ENCODE measurements at regions not wholly inside any gene's neighbourhood (a gene's known extent, or its start where the extent isn't known, plus 50 kb on each side); places are given as distances from the start of the nearest gene placed in this dataset.
A peak's percentile ranks its signal among the peaks of the same experiment; 100 is the strongest.

DNA sequence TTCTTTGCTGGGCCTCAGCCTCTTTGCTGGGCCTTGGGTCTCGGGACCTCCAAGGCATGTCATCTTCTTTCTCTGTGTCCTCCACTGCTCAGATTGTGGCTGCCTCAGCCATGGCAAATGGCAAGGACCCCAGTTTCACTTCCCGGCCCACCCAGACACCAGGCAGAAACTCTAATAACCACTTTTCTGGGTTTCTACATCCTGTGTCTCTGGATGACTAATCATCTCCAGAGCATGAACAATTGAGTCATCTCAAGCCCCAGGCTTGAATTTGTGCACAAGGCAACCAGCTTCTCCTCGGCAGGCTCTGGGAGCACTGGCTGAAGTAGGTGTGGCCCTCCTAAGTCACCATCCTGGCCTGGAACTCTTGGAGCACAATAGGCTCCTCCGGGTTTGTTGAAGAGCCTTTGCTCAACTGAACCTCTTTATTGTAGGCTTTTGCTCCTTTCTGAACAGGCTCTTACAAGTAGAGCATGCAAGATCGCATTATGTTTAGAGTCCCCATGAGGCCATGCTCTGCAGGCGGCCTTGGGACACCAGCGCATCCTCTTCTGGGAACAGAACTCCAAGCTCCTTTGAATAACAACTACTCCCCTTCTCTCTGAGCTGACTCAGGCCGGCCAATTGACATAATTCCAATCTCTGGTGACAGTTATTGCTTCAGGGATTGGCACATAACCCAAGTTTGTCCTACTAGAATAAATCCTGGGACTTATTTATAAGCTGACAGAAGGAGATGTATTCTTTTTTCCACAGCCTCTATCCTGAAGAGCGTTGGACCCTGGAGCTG lies 218.1 kb downstream of the WDR11 start:
- no peak overlapping the region for H3K9ac ChIP-seq (ENCODE audit: low read length)
- H3K36me3 ChIP-seq (ENCODE audit: control insufficient read depth, insufficient read depth, low read length): no peaks in the 10 kb centered on the region
- peak overlapping the region; percentile 65 for H3K27ac ChIP-seq (ENCODE audit: low read depth, low read length)
- H3K4me3 ChIP-seq (ENCODE audit: low read length): no peak overlapping the region
- no peaks in the 10 kb centered on the region for H3K27me3 ChIP-seq (ENCODE audit: control insufficient read depth, insufficient read depth, low read length)
- H3K4me1 ChIP-seq (ENCODE audit: control insufficient read depth, insufficient read depth, low read length): peaks cover 25% of the 10 kb centered on the region

DNA sequence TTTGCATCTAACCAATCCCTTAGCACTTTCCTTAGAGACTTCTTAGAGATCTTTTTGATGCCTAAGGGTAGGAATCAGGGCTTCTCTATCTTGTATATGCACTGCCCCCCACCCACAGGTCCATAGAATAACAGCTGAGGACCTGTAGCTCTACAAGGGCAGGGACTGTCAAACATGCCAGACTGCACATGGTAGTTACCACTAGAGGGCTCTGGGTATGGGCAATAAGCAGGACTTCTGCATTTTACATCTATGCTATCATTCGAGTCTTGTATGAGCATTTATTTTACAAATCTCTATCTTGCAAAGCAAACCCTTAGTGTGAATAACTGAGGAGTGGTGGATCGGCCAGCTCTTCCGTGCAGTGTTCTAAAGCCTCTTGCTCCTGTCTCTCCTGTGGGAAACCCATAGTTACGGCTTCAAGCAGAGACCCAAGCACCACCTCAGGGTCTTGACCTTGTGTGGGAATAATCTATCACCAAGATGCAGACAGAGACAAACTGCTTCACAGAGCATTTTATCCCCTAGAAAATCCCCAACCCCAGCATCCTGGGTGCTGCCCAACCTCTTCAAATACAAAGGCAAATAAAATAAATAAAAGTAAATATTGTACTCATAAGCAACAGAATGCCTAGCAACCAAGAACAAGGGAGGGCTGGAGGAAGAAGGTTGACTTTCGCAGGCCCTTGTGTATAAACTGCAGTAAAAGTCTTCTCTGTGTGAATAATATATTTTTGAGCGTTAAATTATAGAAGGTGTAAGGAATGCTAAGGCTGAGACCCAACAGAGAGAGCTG lies 219.3 kb downstream of the WDR11 start:
- Histone ChIP-seq H3K36me3 (ENCODE audit: control insufficient read depth, insufficient read depth, low read length) (no peaks in the 10 kb centered on the region), H3K4me1 (ENCODE audit: control insufficient read depth, insufficient read depth, low read length) (peaks cover 28% of the 10 kb centered on the region), H3K4me3 (ENCODE audit: low read length) (no peak overlapping the region), H3K27ac (ENCODE audit: low read depth, low read length) (peak overlapping the region; percentile 67), H3K9ac (ENCODE audit: low read length) (no peak overlapping the region), H3K27me3 (ENCODE audit: control insufficient read depth, insufficient read depth, low read length) (no peaks in the 10 kb centered on the region)

GRCh38 chr10:121071901-121072300 lies 220.7 kb downstream of the WDR11 start:
- Histone ChIP-seq H3K27ac (ENCODE audit: low read depth, low read length) (peak overlapping the region; percentile 67), H3K27me3 (ENCODE audit: control insufficient read depth, insufficient read depth, low read length) (no peaks in the 10 kb centered on the region), H3K4me1 (ENCODE audit: control insufficient read depth, insufficient read depth, low read length) (peaks cover 40% of the 10 kb centered on the region), H3K36me3 (ENCODE audit: control insufficient read depth, insufficient read depth, low read length) (no peaks in the 10 kb centered on the region), H3K4me3 (ENCODE audit: low read length) (no peak overlapping the region), H3K9ac (ENCODE audit: low read length) (no peak overlapping the region)

- Histone ChIP-seq H3K4me1 (ENCODE audit: control insufficient read depth, insufficient read depth, low read length) (peaks cover 48% of the 10 kb centered on the region), H3K27me3 (ENCODE audit: control insufficient read depth, insufficient read depth, low read length) (no peaks in the 10 kb centered on the region), H3K27ac (ENCODE audit: low read depth, low read length) (peak overlapping the region; percentile 69), H3K9ac (ENCODE audit: low read length) (no peak overlapping the region), H3K4me3 (ENCODE audit: low read length) (no peak overlapping the region), H3K36me3 (ENCODE audit: control insufficient read depth, insufficient read depth, low read length) (no peaks in the 10 kb centered on the region)
Observed at GRCh38 chr10:121073728-121074127, 222.6 kb downstream of the WDR11 start.

- Histone ChIP-seq H3K4me1 (ENCODE audit: control insufficient read depth, insufficient read depth, low read length) (peaks cover 55% of the 10 kb centered on the region), H3K27ac (ENCODE audit: low read depth, low read length) (peak overlapping the region; percentile 82), H3K27me3 (ENCODE audit: control insufficient read depth, insufficient read depth, low read length) (no peaks in the 10 kb centered on the region), H3K9ac (ENCODE audit: low read length) (no peak overlapping the region), H3K4me3 (ENCODE audit: low read length) (no peak overlapping the region), H3K36me3 (ENCODE audit: control insufficient read depth, insufficient read depth, low read length) (no peaks in the 10 kb centered on the region)
Observed at GRCh38 chr10:121076776-121077715, 225.9 kb downstream of the WDR11 start.

DNA sequence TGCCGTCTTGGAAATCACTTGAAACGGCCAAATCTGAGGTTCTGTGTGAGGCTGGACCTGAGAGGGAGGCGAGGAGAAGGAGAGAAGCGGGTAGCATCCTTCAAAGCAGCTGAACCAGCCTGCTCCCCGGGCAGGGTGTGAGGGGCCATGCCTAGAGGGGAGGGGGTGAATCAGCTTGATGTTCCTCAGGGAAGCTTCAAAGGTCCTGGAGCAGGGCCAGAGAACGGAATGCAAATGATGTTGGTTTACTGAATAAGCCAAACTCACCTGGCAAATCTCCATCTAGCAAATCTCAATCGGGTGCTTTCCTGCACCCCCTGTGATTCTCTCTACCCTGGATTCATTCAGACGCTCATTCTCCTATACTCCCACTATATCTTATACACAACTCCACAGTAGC lies 226.9 kb downstream of the WDR11 start:
- H3K27ac ChIP-seq (ENCODE audit: low read depth, low read length): peak overlapping the region; percentile 82
- no peak overlapping the region for H3K4me3 ChIP-seq (ENCODE audit: low read length)
- no peaks in the 10 kb centered on the region for H3K36me3 ChIP-seq (ENCODE audit: control insufficient read depth, insufficient read depth, low read length)
- H3K27me3 ChIP-seq (ENCODE audit: control insufficient read depth, insufficient read depth, low read length): no peaks in the 10 kb centered on the region
- no peak overlapping the region for H3K9ac ChIP-seq (ENCODE audit: low read length)
- H3K4me1 ChIP-seq (ENCODE audit: control insufficient read depth, insufficient read depth, low read length): peaks cover 53% of the 10 kb centered on the region

DNA sequence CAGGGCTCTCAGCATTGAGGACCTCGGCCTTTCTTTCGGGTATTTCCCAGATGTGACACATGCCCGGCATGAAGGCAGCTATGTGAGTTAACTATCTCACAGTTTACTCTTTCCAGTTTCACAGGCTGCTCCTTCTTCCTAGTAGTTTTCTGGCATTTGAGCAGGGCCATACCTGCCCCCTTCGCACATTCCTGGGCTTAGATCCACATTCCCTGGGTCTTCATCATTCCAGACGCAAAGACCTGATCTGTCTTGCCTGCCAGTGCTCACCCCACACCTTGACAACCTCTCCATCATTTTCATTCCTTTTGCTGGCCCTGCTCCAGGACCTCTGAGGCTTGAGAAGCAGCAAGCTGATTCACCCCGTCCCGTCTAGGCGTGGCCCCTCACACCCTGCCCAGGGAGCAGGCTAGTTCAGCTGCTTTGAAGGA lies 227.5 kb downstream of the WDR11 start:
- H3K36me3 ChIP-seq (ENCODE audit: control insufficient read depth, insufficient read depth, low read length): no peaks in the 10 kb centered on the region
- no peak overlapping the region for H3K9ac ChIP-seq (ENCODE audit: low read length)
- no peaks in the 10 kb centered on the region for H3K27me3 ChIP-seq (ENCODE audit: control insufficient read depth, insufficient read depth, low read length)
- peak overlapping the region; percentile 82 for H3K27ac ChIP-seq (ENCODE audit: low read depth, low read length)
- H3K4me1 ChIP-seq (ENCODE audit: control insufficient read depth, insufficient read depth, low read length): peaks cover 54% of the 10 kb centered on the region
- no peak overlapping the region for H3K4me3 ChIP-seq (ENCODE audit: low read length)

GRCh38 chr10:121079226-121079625 lies 228.1 kb downstream of the WDR11 start:
- no peaks in the 10 kb centered on the region for H3K27me3 ChIP-seq (ENCODE audit: control insufficient read depth, insufficient read depth, low read length)

DNA sequence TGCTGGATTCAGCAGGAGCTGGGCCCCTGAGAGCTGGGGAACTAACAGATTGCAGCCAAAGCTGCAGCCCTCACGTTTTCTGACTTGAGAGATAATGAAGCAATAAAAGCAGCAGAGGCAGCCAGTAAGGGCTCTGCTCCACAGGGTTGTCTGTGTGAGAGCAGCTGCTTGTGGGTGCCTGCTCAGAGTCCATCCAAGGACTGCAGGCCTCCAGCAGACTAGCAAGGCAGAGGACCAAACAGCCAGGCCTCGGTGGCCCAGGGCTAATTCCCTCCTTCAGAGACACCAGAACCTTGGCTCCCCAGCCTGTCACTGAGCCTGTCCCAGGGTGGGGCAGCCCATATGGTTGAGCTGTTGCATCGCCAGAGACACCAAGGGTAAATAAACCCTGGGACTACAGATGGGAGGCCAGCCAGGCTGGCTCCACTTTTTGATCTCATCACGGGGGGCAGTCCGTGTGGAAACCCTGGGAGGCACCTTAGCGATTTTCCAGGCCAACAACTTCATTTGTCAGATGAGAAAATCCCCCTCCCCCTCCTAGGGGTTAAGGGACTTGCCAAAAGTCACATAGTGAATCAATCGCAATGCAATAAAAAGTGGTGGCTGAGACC lies 229.2 kb downstream of the WDR11 start:
- Histone ChIP-seq H3K4me3 (ENCODE audit: low read length) (no peak overlapping the region), H3K9ac (ENCODE audit: low read length) (no peak overlapping the region), H3K27ac (ENCODE audit: low read depth, low read length) (peak overlapping the region; percentile 82), H3K27me3 (ENCODE audit: control insufficient read depth, insufficient read depth, low read length) (no peaks in the 10 kb centered on the region), H3K36me3 (ENCODE audit: control insufficient read depth, insufficient read depth, low read length) (no peaks in the 10 kb centered on the region), H3K4me1 (ENCODE audit: control insufficient read depth, insufficient read depth, low read length) (peaks cover 46% of the 10 kb centered on the region)

More at GRCh38 chr10:121079226-121079625, 228.1 kb downstream of the WDR11 start:
- peak overlapping the region; percentile 82 for H3K27ac ChIP-seq (ENCODE audit: low read depth, low read length)
- H3K4me1 ChIP-seq (ENCODE audit: control insufficient read depth, insufficient read depth, low read length): peaks cover 49% of the 10 kb centered on the region
- no peak overlapping the region for H3K4me3 ChIP-seq (ENCODE audit: low read length)
- no peaks in the 10 kb centered on the region for H3K36me3 ChIP-seq (ENCODE audit: control insufficient read depth, insufficient read depth, low read length)
- H3K9ac ChIP-seq (ENCODE audit: low read length): no peak overlapping the region

DNA sequence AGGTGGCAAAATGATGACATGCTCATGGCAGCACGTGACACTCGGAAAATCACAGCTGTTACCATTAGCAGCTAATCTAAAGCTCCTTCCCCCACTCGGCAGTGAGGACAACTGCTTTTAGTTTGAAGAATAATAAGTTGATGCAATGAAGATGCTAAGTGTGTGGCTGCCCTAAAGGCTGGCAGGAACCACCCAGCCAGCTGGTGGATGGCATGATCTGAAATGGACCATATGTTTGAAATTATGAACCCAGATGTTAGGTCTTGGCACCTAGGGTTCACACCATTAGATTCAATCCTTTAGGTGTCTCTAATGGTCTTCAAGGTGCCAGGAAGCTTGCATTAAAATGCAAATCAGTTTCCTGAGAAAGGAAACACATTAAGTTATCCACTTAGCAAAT lies 230.1 kb downstream of the WDR11 start:
- H3K27ac ChIP-seq (ENCODE audit: low read depth, low read length): peak overlapping the region; percentile 82
- H3K4me3 ChIP-seq (ENCODE audit: low read length): no peak overlapping the region
- H3K4me1 ChIP-seq (ENCODE audit: control insufficient read depth, insufficient read depth, low read length): peaks cover 39% of the 10 kb centered on the region
- no peaks in the 10 kb centered on the region for H3K27me3 ChIP-seq (ENCODE audit: control insufficient read depth, insufficient read depth, low read length)
- H3K9ac ChIP-seq (ENCODE audit: low read length): no peak overlapping the region
- no peaks in the 10 kb centered on the region for H3K36me3 ChIP-seq (ENCODE audit: control insufficient read depth, insufficient read depth, low read length)

- Histone ChIP-seq H3K36me3 (ENCODE audit: control insufficient read depth, insufficient read depth, low read length) (no peaks in the 10 kb centered on the region), H3K9ac (ENCODE audit: low read length) (no peak overlapping the region), H3K27me3 (ENCODE audit: control insufficient read depth, insufficient read depth, low read length) (no peaks in the 10 kb centered on the region), H3K27ac (ENCODE audit: low read depth, low read length) (no peak overlapping the region), H3K4me1 (ENCODE audit: control insufficient read depth, insufficient read depth, low read length) (peaks cover 36% of the 10 kb centered on the region), H3K4me3 (ENCODE audit: low read length) (no peak overlapping the region)
Observed at GRCh38 chr10:121082984-121083383, 231.8 kb downstream of the WDR11 start.

Measured in rectal smooth muscle tissue (tissue), 1 donor.